ENCODE measurements at regions not wholly inside any gene's neighbourhood (a gene's known extent, or its start where the extent isn't known, plus 50 kb on each side); places are given as distances from the start of the nearest gene placed in this dataset.

DNA sequence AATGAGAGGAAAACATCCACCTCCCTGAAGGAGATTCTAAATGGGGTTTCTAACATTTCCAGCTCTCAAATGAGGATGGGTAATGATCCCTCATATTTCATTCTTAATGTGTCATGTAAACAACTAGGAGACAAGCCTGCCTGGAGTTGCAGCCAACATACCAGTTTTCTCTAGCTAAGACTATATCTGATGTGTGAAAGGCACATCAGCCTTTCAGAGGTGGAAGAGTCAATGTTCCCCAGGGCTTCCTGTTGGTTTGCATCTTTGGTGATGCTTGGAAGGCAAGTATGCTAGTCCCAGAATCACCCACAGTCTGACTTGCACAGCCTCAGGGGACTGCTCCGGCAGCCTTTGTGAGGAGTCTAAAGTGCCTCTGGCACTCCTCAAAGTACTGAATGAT is 921.2 kb downstream of the SQOR start:
- TF ChIP-seq, protein P1, sequence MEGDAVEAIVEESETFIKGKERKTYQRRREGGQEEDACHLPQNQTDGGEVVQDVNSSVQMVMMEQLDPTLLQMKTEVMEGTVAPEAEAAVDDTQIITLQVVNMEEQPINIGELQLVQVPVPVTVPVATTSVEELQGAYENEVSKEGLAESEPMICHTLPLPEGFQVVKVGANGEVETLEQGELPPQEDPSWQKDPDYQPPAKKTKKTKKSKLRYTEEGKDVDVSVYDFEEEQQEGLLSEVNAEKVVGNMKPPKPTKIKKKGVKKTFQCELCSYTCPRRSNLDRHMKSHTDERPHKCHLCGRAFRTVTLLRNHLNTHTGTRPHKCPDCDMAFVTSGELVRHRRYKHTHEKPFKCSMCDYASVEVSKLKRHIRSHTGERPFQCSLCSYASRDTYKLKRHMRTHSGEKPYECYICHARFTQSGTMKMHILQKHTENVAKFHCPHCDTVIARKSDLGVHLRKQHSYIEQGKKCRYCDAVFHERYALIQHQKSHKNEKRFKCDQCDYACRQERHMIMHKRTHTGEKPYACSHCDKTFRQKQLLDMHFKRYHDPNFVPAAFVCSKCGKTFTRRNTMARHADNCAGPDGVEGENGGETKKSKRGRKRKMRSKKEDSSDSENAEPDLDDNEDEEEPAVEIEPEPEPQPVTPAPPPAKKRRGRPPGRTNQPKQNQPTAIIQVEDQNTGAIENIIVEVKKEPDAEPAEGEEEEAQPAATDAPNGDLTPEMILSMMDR (conservative IDR thresholded peaks at IDR 0.05; ENCODE audit: low read depth, low read length) = no peak
- no peak overlapping the region for H3K4me3 ChIP-seq (ENCODE audit: low read depth, low read length)
- no peak for DNase-seq (ENCODE audit: low read depth)

DNA sequence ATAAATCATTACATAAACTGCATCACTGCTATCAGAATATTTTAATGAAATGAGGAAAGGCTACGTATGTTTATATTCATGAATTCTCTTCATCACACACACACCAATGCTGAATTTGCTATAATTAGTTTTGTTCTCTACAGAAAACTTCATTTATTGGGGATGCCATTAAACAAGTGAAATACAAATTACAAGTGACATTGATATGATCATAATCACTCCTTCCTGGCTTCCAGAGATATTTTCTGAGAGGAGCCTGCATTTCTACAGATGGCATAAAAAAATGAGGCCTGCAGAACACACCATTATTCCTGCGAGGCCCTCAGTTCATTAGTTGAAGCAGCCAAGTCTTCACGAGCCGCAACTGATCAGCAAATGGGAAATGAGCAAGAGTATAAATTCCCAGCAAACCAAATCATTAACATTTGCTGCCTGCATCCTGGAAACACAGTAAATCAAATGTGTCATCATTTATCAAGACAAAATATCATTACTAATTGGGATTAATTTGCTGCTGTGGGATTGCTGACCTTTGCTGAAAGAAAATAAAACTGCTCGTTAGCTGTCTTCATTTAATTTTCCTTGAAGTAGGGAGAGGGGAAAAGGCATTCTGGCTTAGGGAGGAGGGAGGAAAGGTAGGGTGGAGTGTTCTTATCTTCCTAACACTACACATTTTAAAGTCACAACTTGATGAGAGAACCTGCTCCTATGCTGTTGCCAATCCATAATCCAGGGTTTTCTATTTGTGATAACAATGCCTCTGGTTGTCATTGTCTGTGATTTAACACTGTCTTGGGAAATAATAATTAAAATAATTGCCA is 921.9 kb downstream of the SQOR start:
- no peak for DNase-seq (ENCODE audit: low read depth)
- TF ChIP-seq, protein P1 (conservative IDR thresholded peaks at IDR 0.05; ENCODE audit: low read depth, low read length) = no peak
- no peak overlapping the region for H3K4me3 ChIP-seq (ENCODE audit: low read depth, low read length)

DNA sequence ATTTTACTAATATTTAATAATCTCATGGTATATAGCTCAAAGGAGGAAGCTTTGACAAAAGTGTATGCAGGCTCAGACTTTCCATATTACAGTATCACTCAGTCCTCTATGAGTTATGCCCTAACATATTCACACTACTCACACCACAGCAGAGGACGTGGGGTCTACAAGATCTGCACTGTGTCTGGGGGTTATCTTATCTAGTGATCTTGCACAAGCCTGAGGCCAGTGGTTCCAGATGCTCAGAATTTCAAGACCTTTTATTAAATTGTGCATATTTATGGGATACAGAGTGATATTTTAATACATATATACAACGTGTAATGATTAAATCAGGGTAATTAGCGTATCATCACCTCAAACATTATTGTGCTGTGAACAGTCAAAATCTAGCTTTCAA is 933.1 kb downstream of the SQOR start:
- no peak for DNase-seq (ENCODE audit: low read depth)
- H3K4me3 ChIP-seq (ENCODE audit: low read depth, low read length) = no peak overlapping the region
- TF ChIP-seq, protein P1 (conservative IDR thresholded peaks at IDR 0.05; ENCODE audit: low read depth, low read length) = no peak

DNA sequence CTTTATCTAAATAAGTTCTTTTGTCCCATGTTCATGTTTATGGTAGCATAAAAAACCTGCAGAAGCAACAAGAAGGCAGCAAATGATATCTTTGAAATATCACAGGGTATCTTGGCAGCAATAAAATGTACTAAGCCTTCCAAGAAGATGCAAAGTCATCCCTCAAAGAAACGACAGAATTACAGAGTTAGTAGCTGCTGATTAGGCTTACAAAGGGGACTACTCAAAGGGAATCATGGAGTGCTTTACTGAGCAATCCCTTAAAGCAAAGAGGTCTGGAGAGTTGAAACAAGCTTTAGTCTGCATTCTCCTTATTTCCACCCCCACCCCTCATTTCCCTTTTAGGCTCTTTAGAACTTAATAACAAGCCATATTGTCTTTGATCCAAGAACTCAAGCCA is 935.0 kb downstream of the SQOR start:
- no peak overlapping the region for H3K4me3 ChIP-seq (ENCODE audit: low read depth, low read length)
- DNase-seq (ENCODE audit: low read depth) = no peak
- TF ChIP-seq, protein P1 (conservative IDR thresholded peaks at IDR 0.05; ENCODE audit: low read depth, low read length) = no peak

DNA sequence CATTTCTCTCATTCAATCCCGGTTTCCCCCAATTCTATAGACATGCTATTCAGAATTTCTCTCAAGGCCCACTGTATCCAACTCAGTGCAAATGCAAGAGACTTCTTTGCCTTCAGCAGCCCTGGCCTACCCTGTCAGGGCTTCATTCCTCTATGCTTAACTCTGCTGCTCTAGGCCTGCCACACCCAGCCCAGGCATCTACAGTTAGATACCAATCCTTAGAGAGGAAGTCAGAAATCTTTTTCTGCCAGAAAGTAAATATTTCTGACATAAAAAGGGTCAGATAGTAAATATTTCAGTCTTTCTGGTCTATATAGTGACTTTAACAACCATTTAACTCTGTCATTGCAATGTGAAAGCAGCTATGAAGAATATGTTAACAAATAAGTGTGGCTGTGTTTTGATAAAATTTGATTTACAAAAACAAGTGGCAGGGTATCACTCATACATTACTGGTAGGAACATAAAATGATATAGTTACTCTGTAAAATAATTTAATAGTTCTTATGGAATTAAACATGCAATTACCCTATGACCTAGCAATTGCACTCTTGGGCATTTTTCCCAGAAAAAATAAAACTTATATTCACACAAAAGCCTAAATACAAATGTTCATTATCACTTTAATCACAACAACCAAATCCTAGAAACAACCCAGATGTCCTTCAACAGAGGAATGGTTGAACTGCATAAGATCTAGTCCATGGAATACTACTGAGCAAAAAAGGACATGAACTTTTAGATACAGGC is 942.0 kb downstream of the SQOR start:
- no peak overlapping the region for H3K4me3 ChIP-seq (ENCODE audit: low read depth, low read length)
- DNase-seq (ENCODE audit: low read depth) = no peak
- TF ChIP-seq, protein P1 (conservative IDR thresholded peaks at IDR 0.05; ENCODE audit: low read depth, low read length) = no peak

DNA sequence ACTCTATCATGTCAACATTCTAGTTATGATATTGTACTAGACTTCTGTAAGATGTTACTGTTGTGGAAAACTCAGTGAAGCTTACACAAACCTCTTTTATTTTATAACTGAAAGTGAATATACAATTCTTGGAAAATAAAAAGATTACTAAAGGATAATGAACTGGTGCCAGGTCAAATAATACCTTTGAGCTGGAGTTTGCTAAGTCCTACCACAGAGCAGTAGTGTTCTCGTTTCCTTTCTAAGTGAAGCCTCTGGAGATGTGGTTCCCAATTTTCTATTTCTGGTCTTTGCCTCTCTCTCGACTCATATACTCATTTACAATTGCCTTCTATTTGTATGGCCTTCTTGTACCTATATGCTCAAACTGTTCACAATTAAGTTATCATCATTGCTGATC is 942.9 kb downstream of the SQOR start:
- DNase-seq (ENCODE audit: low read depth) = no peak
- no peak overlapping the region for H3K4me3 ChIP-seq (ENCODE audit: low read depth, low read length)
- TF ChIP-seq, protein P1 (conservative IDR thresholded peaks at IDR 0.05; ENCODE audit: low read depth, low read length) = no peak

All from choroid plexus epithelial cell (primary cell).